WI38 (cell line): ENCODE measurements at regions not wholly inside any gene's neighbourhood (a gene's known extent, or its start where the extent isn't known, plus 50 kb on each side); places are given as distances from the start of the nearest gene placed in this dataset.
A peak's percentile ranks its signal among the peaks of the same experiment; 100 is the strongest.

Experiments
- H3K4me3 ChIP-seq: 2 replicates; pipeline ENCODE4 v1.5.1; 2011; ENCODE audit warnings: low read depth, mild to moderate bottlenecking, control low read depth, low read length
- CTCF ChIP-seq: IDR thresholded peaks from 2 replicates; pipeline ENCODE4 v1.5.1; 2012; ENCODE audit warnings: low read depth, mild to moderate bottlenecking, control low read depth, low read length

- H3K4me3 ChIP-seq, result no peak overlapping the region
- TF ChIP-seq CTCF, result no peak
Measured at GRCh38 chr15:58327958-58328357, 103.8 kb upstream of the LIPC start.

- no peak for TF ChIP-seq CTCF
Measured at GRCh38 chr15:58329211-58329610, 102.6 kb upstream of the LIPC start.

GRCh38 chr15:58329781-58330671 lies 101.8 kb upstream of the LIPC start:
- H3K4me3 ChIP-seq, result no peak overlapping the region; the same call in 1 of the 2 replicates
- TF ChIP-seq CTCF, result no peak

More at GRCh38 chr15:58329211-58329610, 102.6 kb upstream of the LIPC start:
- no peak overlapping the region for H3K4me3 ChIP-seq

GRCh38 chr15:58330741-58331559 lies 100.8 kb upstream of the LIPC start:
- TF ChIP-seq CTCF, result no peak
- no peak overlapping the region; the same call in 1 of the 2 replicates for H3K4me3 ChIP-seq

- H3K4me3 ChIP-seq, result 0 out of 2 replicates have a peak overlapping the region, but pooled peaks have one; percentile 2
- no peak for TF ChIP-seq CTCF
Measured at GRCh38 chr15:58331560-58331912, 100.3 kb upstream of the LIPC start.

- TF ChIP-seq CTCF, result no peak
- H3K4me3 ChIP-seq, result peak overlapping the region; percentile 2; the same call in 1 of the 2 replicates
Measured at GRCh38 chr15:58331913-58332675, 99.7 kb upstream of the LIPC start.
